ENCODE measurements at regions not wholly inside any gene's neighbourhood (a gene's known extent, or its start where the extent isn't known, plus 50 kb on each side); places are given as distances from the start of the nearest gene placed in this dataset.

DNA sequence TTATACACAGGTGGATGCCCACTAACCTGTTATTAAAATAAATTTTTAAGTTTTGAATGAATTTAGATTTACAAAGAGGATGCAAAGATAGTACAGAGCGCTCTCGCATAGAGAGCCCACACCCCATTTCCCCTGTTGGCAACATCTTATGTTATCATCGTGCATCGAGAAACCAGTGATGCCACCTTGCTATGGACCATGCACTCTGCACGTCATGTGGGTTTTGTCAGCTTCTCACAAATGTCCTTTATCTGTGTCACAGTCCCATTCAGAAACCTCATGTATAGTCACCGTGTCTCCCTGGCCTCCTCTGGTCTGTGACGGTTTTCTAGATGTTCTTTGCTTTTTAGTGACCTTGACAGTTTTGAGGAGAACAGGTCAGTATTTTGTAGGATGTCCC lies 60.0 kb downstream of the ING1 start:
- no peaks in the 10 kb centered on the region for H3K9me3 ChIP-seq (ENCODE audit: control insufficient read depth in 5 of 5, low read length in 5 of 5)
- H3K27me3 ChIP-seq (ENCODE audit: control insufficient read depth in 5 of 5, insufficient read depth in 4 of 5, low read length in 5 of 5) = peaks cover 0 to 4% (median 0%) of the 10 kb centered on the region in 5 donors
- H3K9ac ChIP-seq (ENCODE audit: low read length in 5 of 5) = no peak overlapping the region
- no peaks in the 10 kb centered on the region for H3K36me3 ChIP-seq (ENCODE audit: control insufficient read depth in 5 of 5, insufficient read depth in 5 of 5, low read length in 5 of 5)
- peaks cover 0 to 16% (median 0%) of the 10 kb centered on the region in 5 donors for H3K4me1 ChIP-seq (ENCODE audit: control insufficient read depth in 5 of 5, insufficient read depth in 5 of 5, low read length in 5 of 5)
- H3K4me3 ChIP-seq (ENCODE audit: low read depth in 1 of 5, low read length in 5 of 5) = no peak overlapping the region
- H3K27ac ChIP-seq (ENCODE audit: low read depth, low read length) = no peak overlapping the region

- Histone ChIP-seq H3K4me1 (ENCODE audit: control insufficient read depth in 5 of 5, insufficient read depth in 5 of 5, low read length in 5 of 5) (peaks cover 0 to 16% (median 0%) of the 10 kb centered on the region in 5 donors), H3K27me3 (ENCODE audit: control insufficient read depth in 5 of 5, insufficient read depth in 4 of 5, low read length in 5 of 5) (peaks cover 0 to 4% (median 0%) of the 10 kb centered on the region in 5 donors), H3K27ac (ENCODE audit: low read depth, low read length) (no peak overlapping the region), H3K36me3 (ENCODE audit: control insufficient read depth in 5 of 5, insufficient read depth in 5 of 5, low read length in 5 of 5) (no peaks in the 10 kb centered on the region), H3K9me3 (ENCODE audit: control insufficient read depth in 5 of 5, low read length in 5 of 5) (no peaks in the 10 kb centered on the region), H3K4me3 (ENCODE audit: low read depth in 1 of 5, low read length in 5 of 5) (no peak overlapping the region), H3K9ac (ENCODE audit: low read length in 5 of 5) (no peak overlapping the region)
Observed at GRCh38 chr13:110774051-110774450, 60.6 kb downstream of the ING1 start.

- Histone ChIP-seq H3K9me3 (ENCODE audit: control insufficient read depth in 5 of 5, low read length in 5 of 5) (no peaks in the 10 kb centered on the region), H3K27me3 (ENCODE audit: control insufficient read depth in 5 of 5, insufficient read depth in 4 of 5, low read length in 5 of 5) (peaks cover 0 to 4% (median 0%) of the 10 kb centered on the region in 5 donors), H3K4me3 (ENCODE audit: low read depth in 1 of 5, low read length in 5 of 5) (no peak overlapping the region), H3K4me1 (ENCODE audit: control insufficient read depth in 5 of 5, insufficient read depth in 5 of 5, low read length in 5 of 5) (peaks cover 0 to 16% (median 0%) of the 10 kb centered on the region in 5 donors), H3K27ac (ENCODE audit: low read depth, low read length) (no peak overlapping the region), H3K9ac (ENCODE audit: low read length in 5 of 5) (no peak overlapping the region), H3K36me3 (ENCODE audit: control insufficient read depth in 5 of 5, insufficient read depth in 5 of 5, low read length in 5 of 5) (no peaks in the 10 kb centered on the region)
Observed at GRCh38 chr13:110774490-110774889, 61.0 kb downstream of the ING1 start.

GRCh38 chr13:110775576-110775975 lies 62.1 kb downstream of the ING1 start:
- Histone ChIP-seq H3K4me1 (ENCODE audit: control insufficient read depth in 5 of 5, insufficient read depth in 5 of 5, low read length in 5 of 5) (peaks cover 0 to 16% (median 0%) of the 10 kb centered on the region in 5 donors), H3K36me3 (ENCODE audit: control insufficient read depth in 5 of 5, insufficient read depth in 5 of 5, low read length in 5 of 5) (no peaks in the 10 kb centered on the region), H3K9ac (ENCODE audit: low read length in 5 of 5) (no peak overlapping the region), H3K4me3 (ENCODE audit: low read depth in 1 of 5, low read length in 5 of 5) (no peak overlapping the region), H3K27ac (ENCODE audit: low read depth, low read length) (no peak overlapping the region), H3K27me3 (ENCODE audit: control insufficient read depth in 5 of 5, insufficient read depth in 4 of 5, low read length in 5 of 5) (peaks cover 0 to 4% (median 0%) of the 10 kb centered on the region in 5 donors), H3K9me3 (ENCODE audit: control insufficient read depth in 5 of 5, low read length in 5 of 5) (no peaks in the 10 kb centered on the region)

DNA sequence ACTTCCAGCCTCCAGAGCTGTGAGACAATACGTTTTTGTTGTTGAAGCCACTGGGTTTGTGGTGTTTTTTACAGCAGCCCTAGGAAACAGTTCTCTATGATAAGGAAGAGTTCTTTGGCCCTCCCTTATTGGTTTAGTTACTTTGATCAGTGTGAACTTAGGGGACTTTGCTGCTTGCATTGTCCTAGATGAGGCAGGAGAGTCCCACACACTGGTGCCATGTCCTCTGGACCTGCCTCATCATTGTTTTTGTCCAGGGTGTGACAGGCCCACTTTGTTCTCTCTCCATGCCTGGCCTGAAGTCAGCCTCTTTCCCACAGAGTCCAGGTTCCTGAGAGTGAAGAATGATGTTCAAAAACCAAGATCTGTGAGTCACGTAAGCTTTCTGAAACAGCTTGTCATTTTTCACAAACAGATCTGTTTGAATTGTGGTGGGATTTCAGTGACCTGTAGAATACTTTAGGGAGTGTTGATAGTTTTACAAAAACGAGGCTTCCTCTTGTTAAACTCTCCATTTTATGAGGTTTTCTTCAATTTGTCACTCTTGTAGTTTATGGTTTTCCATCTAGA lies 63.8 kb downstream of the ING1 start:
- no peaks in the 10 kb centered on the region for H3K9me3 ChIP-seq (ENCODE audit: control insufficient read depth in 5 of 5, low read length in 5 of 5)
- no peak overlapping the region for H3K27ac ChIP-seq (ENCODE audit: low read depth, low read length)
- H3K27me3 ChIP-seq (ENCODE audit: control insufficient read depth in 5 of 5, insufficient read depth in 4 of 5, low read length in 5 of 5) = peaks cover 0 to 2% (median 0%) of the 10 kb centered on the region in 5 donors
- H3K36me3 ChIP-seq (ENCODE audit: control insufficient read depth in 5 of 5, insufficient read depth in 5 of 5, low read length in 5 of 5) = no peaks in the 10 kb centered on the region
- no peak overlapping the region for H3K9ac ChIP-seq (ENCODE audit: low read length in 5 of 5)
- H3K4me3 ChIP-seq (ENCODE audit: low read depth in 1 of 5, low read length in 5 of 5) = no peak overlapping the region
- H3K4me1 ChIP-seq (ENCODE audit: control insufficient read depth in 5 of 5, insufficient read depth in 5 of 5, low read length in 5 of 5) = no peaks in the 10 kb centered on the region

- no peaks in the 10 kb centered on the region for H3K4me1 ChIP-seq (ENCODE audit: control insufficient read depth in 5 of 5, insufficient read depth in 5 of 5, low read length in 5 of 5)
- no peak overlapping the region for H3K9ac ChIP-seq (ENCODE audit: low read length in 5 of 5)
- H3K36me3 ChIP-seq (ENCODE audit: control insufficient read depth in 5 of 5, insufficient read depth in 5 of 5, low read length in 5 of 5) = no peaks in the 10 kb centered on the region
- no peak overlapping the region for H3K27ac ChIP-seq (ENCODE audit: low read depth, low read length)
- no peaks in the 10 kb centered on the region for H3K9me3 ChIP-seq (ENCODE audit: control insufficient read depth in 5 of 5, low read length in 5 of 5)
- H3K4me3 ChIP-seq (ENCODE audit: low read depth in 1 of 5, low read length in 5 of 5) = no peak overlapping the region
- H3K27me3 ChIP-seq (ENCODE audit: control insufficient read depth in 5 of 5, insufficient read depth in 4 of 5, low read length in 5 of 5) = peaks cover 0 to 2% (median 0%) of the 10 kb centered on the region in 5 donors
Observed at GRCh38 chr13:110779022-110779421, 65.5 kb downstream of the ING1 start.

DNA sequence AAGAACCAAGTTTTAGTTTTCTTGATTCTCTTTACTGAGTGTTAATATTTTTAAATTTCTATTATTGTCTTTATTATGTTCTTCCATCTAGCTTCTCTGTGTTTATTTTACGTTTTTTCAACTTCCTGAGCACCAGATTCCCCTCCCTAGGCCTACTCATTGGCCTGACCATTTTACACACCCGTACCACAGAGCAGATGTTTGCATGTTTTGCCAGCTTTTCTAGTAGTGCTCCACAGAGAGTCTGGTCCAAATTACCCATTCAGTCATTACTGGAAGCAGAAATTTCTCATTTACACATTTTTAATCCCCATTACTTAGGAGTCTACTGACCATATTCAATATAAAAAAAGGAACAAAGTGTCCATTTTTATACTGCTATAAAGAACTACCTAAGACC lies 66.9 kb downstream of the ING1 start:
- H3K4me3 ChIP-seq (ENCODE audit: low read depth in 1 of 5, low read length in 5 of 5) = no peak overlapping the region
- no peaks in the 10 kb centered on the region for H3K9me3 ChIP-seq (ENCODE audit: control insufficient read depth in 5 of 5, low read length in 5 of 5)
- no peak overlapping the region for H3K9ac ChIP-seq (ENCODE audit: low read length in 5 of 5)
- peaks cover 0 to 2% (median 0%) of the 10 kb centered on the region in 5 donors for H3K27me3 ChIP-seq (ENCODE audit: control insufficient read depth in 5 of 5, insufficient read depth in 4 of 5, low read length in 5 of 5)
- H3K4me1 ChIP-seq (ENCODE audit: control insufficient read depth in 5 of 5, insufficient read depth in 5 of 5, low read length in 5 of 5) = no peaks in the 10 kb centered on the region
- H3K27ac ChIP-seq (ENCODE audit: low read depth, low read length) = no peak overlapping the region
- no peaks in the 10 kb centered on the region for H3K36me3 ChIP-seq (ENCODE audit: control insufficient read depth in 5 of 5, insufficient read depth in 5 of 5, low read length in 5 of 5)

- H3K4me3 ChIP-seq (ENCODE audit: low read depth in 1 of 5, low read length in 5 of 5) = no peak overlapping the region
- H3K36me3 ChIP-seq (ENCODE audit: control insufficient read depth in 5 of 5, insufficient read depth in 5 of 5, low read length in 5 of 5) = no peaks in the 10 kb centered on the region
- no peaks in the 10 kb centered on the region for H3K9me3 ChIP-seq (ENCODE audit: control insufficient read depth in 5 of 5, low read length in 5 of 5)
- H3K27me3 ChIP-seq (ENCODE audit: control insufficient read depth in 5 of 5, insufficient read depth in 4 of 5, low read length in 5 of 5) = peaks cover 0 to 4% (median 0%) of the 10 kb centered on the region in 5 donors
- no peak overlapping the region for H3K9ac ChIP-seq (ENCODE audit: low read length in 5 of 5)
- H3K27ac ChIP-seq (ENCODE audit: low read depth, low read length) = no peak overlapping the region
- no peaks in the 10 kb centered on the region for H3K4me1 ChIP-seq (ENCODE audit: control insufficient read depth in 5 of 5, insufficient read depth in 5 of 5, low read length in 5 of 5)
Observed at GRCh38 chr13:110782185-110782584, 68.7 kb downstream of the ING1 start.

DNA sequence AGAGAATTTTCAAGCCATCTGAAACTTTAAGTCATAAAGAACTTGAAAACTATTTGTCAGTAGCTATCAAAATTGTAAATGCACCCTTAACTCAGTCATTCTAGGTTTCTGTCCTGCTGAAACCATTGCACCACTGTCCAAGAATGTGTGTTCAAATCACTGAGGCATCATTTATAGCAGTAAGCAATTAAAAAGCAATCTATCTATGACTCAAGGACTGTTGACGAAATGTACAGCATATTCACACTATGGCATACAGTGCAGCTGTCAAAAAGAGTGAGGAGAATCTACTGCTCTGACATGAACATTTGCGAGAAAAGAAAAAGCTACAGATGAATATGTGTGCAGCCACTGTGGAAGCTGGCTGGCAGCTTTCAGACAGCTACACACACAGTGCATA lies 71.2 kb downstream of the ING1 start:
- no peaks in the 10 kb centered on the region for H3K36me3 ChIP-seq (ENCODE audit: control insufficient read depth in 5 of 5, insufficient read depth in 5 of 5, low read length in 5 of 5)
- H3K4me3 ChIP-seq (ENCODE audit: low read depth in 1 of 5, low read length in 5 of 5) = no peak overlapping the region
- H3K9ac ChIP-seq (ENCODE audit: low read length in 5 of 5) = no peak overlapping the region
- no peak overlapping the region for H3K27ac ChIP-seq (ENCODE audit: low read depth, low read length)
- no peaks in the 10 kb centered on the region for H3K9me3 ChIP-seq (ENCODE audit: control insufficient read depth in 5 of 5, low read length in 5 of 5)
- no peaks in the 10 kb centered on the region for H3K4me1 ChIP-seq (ENCODE audit: control insufficient read depth in 5 of 5, insufficient read depth in 5 of 5, low read length in 5 of 5)
- H3K27me3 ChIP-seq (ENCODE audit: control insufficient read depth in 5 of 5, insufficient read depth in 4 of 5, low read length in 5 of 5) = peaks cover 0 to 4% (median 0%) of the 10 kb centered on the region in 5 donors

DNA sequence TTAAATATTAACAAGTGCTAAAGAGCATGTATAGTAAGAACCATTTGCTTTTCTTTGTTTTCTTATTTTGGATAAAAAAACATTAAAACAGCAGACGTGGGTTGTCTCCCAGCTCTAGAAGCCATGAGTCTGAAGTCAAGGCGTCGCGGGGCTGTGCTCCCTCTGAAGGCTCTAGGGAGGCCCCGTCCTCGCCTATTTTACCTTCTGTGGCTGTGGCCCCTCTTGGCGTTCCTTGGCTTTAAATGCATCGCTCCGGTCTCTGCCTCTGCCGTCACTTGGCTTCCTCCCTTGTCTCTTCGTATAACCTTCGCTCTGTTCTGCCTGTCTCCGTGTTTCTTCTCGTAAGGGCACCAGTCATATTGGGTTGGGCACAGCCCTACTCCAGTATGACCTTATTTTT lies 75.3 kb downstream of the ING1 start:
- H3K27me3 ChIP-seq (ENCODE audit: control insufficient read depth in 5 of 5, insufficient read depth in 4 of 5, low read length in 5 of 5) = peaks cover 0 to 4% (median 0%) of the 10 kb centered on the region in 5 donors
- no peaks in the 10 kb centered on the region for H3K4me1 ChIP-seq (ENCODE audit: control insufficient read depth in 5 of 5, insufficient read depth in 5 of 5, low read length in 5 of 5)
- H3K27ac ChIP-seq (ENCODE audit: low read depth, low read length) = no peak overlapping the region
- H3K36me3 ChIP-seq (ENCODE audit: control insufficient read depth in 5 of 5, insufficient read depth in 5 of 5, low read length in 5 of 5) = no peaks in the 10 kb centered on the region
- no peak overlapping the region for H3K9ac ChIP-seq (ENCODE audit: low read length in 5 of 5)
- peaks cover 6 to 26% (median 18%) of the 10 kb centered on the region in 5 donors for H3K9me3 ChIP-seq (ENCODE audit: control insufficient read depth in 5 of 5, low read length in 5 of 5)
- no peak overlapping the region for H3K4me3 ChIP-seq (ENCODE audit: low read depth in 1 of 5, low read length in 5 of 5)
